HepG2 (cell line): ENCODE measurements at regions not wholly inside any gene's neighbourhood (a gene's known extent, or its start where the extent isn't known, plus 50 kb on each side); places are given as distances from the start of the nearest gene placed in this dataset.

Experiments
- BCL3 ChIP-seq: sonication (generic); formaldehyde crosslinking; IDR thresholded peaks from 2 replicates; pipeline ENCODE4 v1.5.1; 2020; ENCODE audit warnings: mild to moderate bottlenecking, missing genetic modification reagents, moderate library complexity
- DMTF1 ChIP-seq: sonication (generic); formaldehyde crosslinking; IDR thresholded peaks from 2 replicates; pipeline ENCODE4 v1.4.0; 2020; ENCODE audit warnings: mild to moderate bottlenecking, missing genetic modification reagents
- GMEB2 ChIP-seq: IDR thresholded peaks from 2 replicates; pipeline ENCODE4 v1.6.1; 2016; ENCODE audit warnings: missing biosample characterization, missing genetic modification reagents, low read depth
- HOXA5 ChIP-seq: sonication (generic); formaldehyde crosslinking; IDR thresholded peaks from 2 replicates; pipeline ENCODE4 v1.4.0; 2020; ENCODE audit warnings: missing genetic modification reagents
- LRRFIP1 ChIP-seq: sonication (generic); formaldehyde crosslinking; conservative IDR thresholded peaks from 2 replicates; pipeline ENCODE4 v1.4.0; 2020; ENCODE audit warnings: missing genetic modification reagents
- MED1 ChIP-seq: sonication (generic); formaldehyde crosslinking; IDR thresholded peaks from 2 replicates; pipeline ENCODE4 v1.4.0; 2020; ENCODE audit warnings: missing genetic modification reagents
- NBN ChIP-seq: fragments of 450-650 bp; conservative IDR thresholded peaks from 2 replicates; pipeline ENCODE4 v1.6.1; 2017
- REST ChIP-seq, 2 experiments: IDR thresholded peaks; 2 replicates each; pipeline ENCODE4 v1.6.1; 2011 to 2012; ENCODE audit warnings: low read length in 2 of 2, borderline replicate concordance in 1 of 2, low read depth in 1 of 2, mild to moderate bottlenecking in 1 of 2, moderate library complexity in 1 of 2
- TFAP4 ChIP-seq: sonication (generic); IDR thresholded peaks from 2 replicates; pipeline ENCODE4 v1.6.1; 2016; ENCODE audit warnings: low read depth, borderline replicate concordance
- ZBTB20 ChIP-seq: sonication (generic); formaldehyde crosslinking; IDR thresholded peaks from 2 replicates; pipeline ENCODE4 v1.8.1; 2023; ENCODE audit warnings: missing genetic modification reagents, low read depth, mild to moderate bottlenecking, borderline replicate concordance
- ZGPAT ChIP-seq: IDR thresholded peaks from 2 replicates; pipeline ENCODE4 v1.6.1; 2016; ENCODE audit warnings: mild to moderate bottlenecking
- ZNF20 ChIP-seq: sonication (generic); formaldehyde crosslinking; IDR thresholded peaks from 2 replicates; pipeline ENCODE4 v1.4.0; 2020; ENCODE audit warnings: mild to moderate bottlenecking, moderate library complexity, missing genetic modification reagents
- ZNF3 ChIP-seq: IDR thresholded peaks from 2 replicates; pipeline ENCODE4 v1.7.0; 2017; ENCODE audit warnings: inconsistent platforms
- ZNF547 ChIP-seq: sonication (generic); formaldehyde crosslinking; IDR thresholded peaks from 2 replicates; pipeline ENCODE4 v1.5.1; 2020; ENCODE audit warnings: mild to moderate bottlenecking, missing genetic modification reagents
- ZNF605 ChIP-seq: sonication (generic); formaldehyde crosslinking; IDR thresholded peaks from 2 replicates; pipeline ENCODE4 v1.8.0; 2022; ENCODE audit warnings: mild to moderate bottlenecking, missing genetic modification reagents

- peak in 1 of 2 experiments; percentile 6; a peak in 1 of 4 replicates for TF ChIP-seq REST (IDR thresholded peaks at IDR 0.05; ENCODE audit: borderline replicate concordance in 1 of 2, low read depth in 1 of 2, low read length in 2 of 2)
- TF ChIP-seq ZBTB20 (CRISPR knock-in tag), result peak; percentile 82; the same call in 1 of the 2 replicates
- TF ChIP-seq ZNF547 (CRISPR knock-in tag), result peak; percentile 97
- TF ChIP-seq MED1 (CRISPR knock-in tag), result peak; percentile 100
- TF ChIP-seq DMTF1, result no peak; the same call in 1 of the 2 replicates
- TF ChIP-seq BCL3 (CRISPR knock-in tag), result peak; percentile 98
- peak; percentile 98 for TF ChIP-seq HOXA5 (CRISPR knock-in tag)
- peak; percentile 39; the same call in 1 of the 2 replicates for TF ChIP-seq GMEB2 (CRISPR knock-in tag)
- peak; percentile 92 for TF ChIP-seq ZNF605 (CRISPR knock-in tag)
- no peak for TF ChIP-seq LRRFIP1 (CRISPR knock-in tag)
- TF ChIP-seq ZNF20 (CRISPR knock-in tag), result peak; percentile 94; the same call in 1 of the 2 replicates
- TF ChIP-seq ZGPAT, result peak; percentile 100
- peak; percentile 82 for TF ChIP-seq ZNF3 (CRISPR knock-in tag)
- peak; percentile 99 for TF ChIP-seq TFAP4
- TF ChIP-seq NBN, result no peak
Observed at GRCh38 chr20:50292591-50293283, 102.1 kb downstream of the CEBPB start (continued).
